CD4-positive, alpha-beta T cell treated with Interferon alpha-2 for 1 hour (primary cell): ENCODE measurements at regions not wholly inside any gene's neighbourhood (a gene's known extent, or its start where the extent isn't known, plus 50 kb on each side); places are given as distances from the start of the nearest gene placed in this dataset.

Source experiments
- DNase-seq, 2 donors: peaks; one replicate each; pipeline ENCODE4 v3.0.0-alpha.2; 2020 to 2022

- no peak for DNase-seq
Measured at GRCh38 chr22:27437570-27437969, 364.0 kb downstream of the MN1 start.

DNA sequence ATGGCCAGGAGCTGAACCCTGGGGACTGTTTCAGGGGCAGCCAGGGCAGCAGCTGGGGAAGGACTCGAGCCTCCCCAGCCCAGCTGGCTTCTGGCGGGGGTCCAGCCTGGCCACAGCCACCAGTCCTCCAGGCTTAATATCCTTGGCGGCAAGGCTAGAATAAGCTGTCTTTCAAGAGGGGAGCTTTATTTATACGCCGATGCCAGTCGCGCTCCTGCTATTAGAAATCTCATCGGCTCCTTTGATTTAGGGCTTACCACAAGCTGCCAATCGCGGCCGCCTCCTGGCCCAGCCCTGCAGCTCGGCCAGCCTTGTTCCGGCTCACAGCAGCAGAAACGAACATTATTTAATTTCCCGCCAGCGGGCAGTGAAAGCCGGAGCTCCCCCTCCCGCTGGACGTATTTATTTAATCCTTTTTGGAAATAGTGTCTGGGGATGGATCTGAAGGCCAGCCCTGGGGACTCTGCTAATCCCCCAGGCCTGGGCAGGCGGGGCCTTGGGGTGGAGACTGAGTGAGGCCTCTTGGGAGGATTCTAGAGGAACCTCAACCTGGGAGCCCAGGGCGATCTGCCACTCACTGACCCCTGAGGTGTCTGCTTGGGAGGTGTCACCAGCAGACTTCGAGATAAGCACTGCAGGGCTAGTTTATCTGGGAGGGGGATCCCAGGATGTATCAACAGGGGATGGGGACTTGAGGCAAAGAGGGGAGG is 363.1 kb downstream of the MN1 start:
- no peak for DNase-seq

DNA sequence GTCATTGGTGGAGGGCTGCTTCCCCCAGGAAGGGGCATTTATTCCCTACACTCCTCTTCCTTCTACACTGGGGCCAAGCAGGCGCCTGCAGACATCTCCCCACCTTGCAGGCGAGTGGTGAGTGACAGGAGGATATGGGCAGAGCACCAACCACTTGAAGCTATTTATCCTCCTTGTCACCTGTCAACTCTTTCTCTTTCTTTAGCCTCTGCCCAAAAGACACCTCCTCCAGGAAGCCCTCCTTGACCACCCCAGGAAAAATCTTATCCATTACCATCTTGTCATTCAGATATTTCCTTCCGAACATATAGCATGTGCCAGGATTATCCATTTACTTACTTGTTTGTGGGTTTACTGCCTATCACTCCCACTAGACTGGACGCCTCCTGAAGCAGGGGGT is 362.4 kb downstream of the MN1 start:
- DNase-seq: no peak

DNA sequence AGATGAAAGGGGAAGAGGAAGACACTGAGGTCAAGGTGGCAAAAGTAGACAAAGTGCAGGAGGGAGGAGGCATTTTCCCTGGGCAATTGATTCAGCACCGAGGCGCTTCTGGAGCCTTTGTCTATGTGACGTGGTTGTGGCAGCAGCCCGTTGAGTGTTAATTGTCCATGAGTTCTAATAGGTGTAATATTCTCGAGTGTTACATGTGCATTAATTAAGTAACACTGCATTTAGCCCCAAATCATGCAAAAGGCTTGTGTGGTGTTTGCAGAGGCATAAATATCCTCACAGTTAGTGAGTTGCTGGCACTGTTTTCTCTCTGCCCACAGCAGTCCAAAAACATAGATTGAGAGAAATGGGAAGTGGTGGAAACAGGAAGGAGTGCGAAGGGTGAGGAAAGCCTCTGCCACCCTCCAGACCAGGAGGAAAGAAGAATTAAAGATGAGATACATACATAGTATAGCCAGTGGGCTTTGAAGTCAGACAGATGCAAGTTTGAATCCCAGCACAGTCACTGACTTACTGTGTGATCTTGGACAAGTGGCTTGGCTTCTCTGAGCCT is 361.2 kb downstream of the MN1 start:
- DNase-seq: no peak

DNA sequence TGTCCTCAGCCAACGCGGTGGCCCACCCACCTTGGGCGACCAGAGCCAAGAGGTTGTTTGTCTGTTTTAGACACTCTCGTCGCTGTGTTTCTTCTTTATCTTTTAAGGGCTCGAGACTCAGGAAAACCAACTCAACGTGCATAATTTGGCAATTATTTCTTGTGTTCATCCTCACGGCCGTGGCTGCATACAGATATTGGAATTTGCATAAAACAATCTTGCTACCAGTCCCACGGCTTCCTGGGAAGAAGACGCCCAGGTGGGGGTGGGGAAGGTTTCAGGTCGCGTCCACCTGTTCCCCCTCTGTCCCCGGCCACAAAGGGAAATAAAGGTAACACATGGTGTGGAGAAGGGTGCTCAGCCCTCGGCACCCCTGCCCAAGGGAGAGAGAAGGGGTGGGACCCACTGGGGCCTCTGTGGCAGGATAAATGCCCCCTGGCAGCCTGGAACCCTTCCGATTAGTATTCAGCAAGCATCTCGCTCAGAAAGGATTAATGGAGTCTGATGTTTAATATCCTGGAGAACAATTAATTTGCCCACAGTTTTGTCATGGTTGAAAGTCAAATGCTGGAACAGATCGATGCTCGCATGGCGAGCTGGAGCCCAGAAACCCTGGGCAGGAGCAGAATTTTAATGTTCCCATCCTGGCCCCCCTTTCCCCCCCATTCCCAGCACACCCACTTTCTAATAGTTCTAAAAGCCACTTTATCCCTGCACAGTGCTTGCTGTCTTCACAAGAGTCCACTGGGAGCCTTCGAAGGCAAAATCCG is 359.7 kb downstream of the MN1 start:
- DNase-seq: no peak

GRCh38 chr22:27443306-27443705 is 358.2 kb downstream of the MN1 start:
- DNase-seq: no peak

GRCh38 chr22:27445881-27446280 is 355.7 kb downstream of the MN1 start:
- no peak for DNase-seq

- no peak for DNase-seq
Measured at GRCh38 chr22:27447289-27447688, 354.3 kb downstream of the MN1 start.

- no peak for DNase-seq
Measured at GRCh38 chr22:27450448-27450847, 351.1 kb downstream of the MN1 start.

- no peak for DNase-seq
Measured at GRCh38 chr22:27452245-27452644, 349.3 kb downstream of the MN1 start.

GRCh38 chr22:27452922-27453321 is 348.6 kb downstream of the MN1 start:
- DNase-seq: no peak

GRCh38 chr22:27453725-27454124 is 347.8 kb downstream of the MN1 start:
- DNase-seq: no peak

- DNase-seq: no peak
Measured at GRCh38 chr22:27454807-27455450, 346.6 kb downstream of the MN1 start.

GRCh38 chr22:27455526-27455925 is 346.0 kb downstream of the MN1 start:
- DNase-seq: no peak

- DNase-seq: no peak
Measured at GRCh38 chr22:27456696-27457503, 344.7 kb downstream of the MN1 start.

DNA sequence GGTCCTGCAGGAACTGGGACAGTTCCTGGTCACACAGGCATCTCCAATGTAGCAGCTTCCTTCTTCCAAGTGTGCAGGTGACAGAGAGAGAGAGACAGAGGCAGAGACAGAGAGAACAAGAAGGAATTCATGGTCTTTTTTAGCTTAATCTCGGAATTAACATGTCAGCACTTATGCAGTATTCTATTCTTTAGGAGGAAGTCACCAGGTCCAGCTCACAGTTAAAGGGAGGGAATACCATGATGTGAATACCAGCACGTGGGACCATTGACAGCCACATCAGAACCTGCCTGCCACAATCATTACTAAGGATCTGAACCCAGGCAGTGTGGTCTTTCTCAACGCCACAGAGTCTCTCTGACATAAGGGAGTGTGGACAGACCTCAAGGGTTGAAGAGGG is 341.6 kb downstream of the MN1 start:
- no peak for DNase-seq

DNA sequence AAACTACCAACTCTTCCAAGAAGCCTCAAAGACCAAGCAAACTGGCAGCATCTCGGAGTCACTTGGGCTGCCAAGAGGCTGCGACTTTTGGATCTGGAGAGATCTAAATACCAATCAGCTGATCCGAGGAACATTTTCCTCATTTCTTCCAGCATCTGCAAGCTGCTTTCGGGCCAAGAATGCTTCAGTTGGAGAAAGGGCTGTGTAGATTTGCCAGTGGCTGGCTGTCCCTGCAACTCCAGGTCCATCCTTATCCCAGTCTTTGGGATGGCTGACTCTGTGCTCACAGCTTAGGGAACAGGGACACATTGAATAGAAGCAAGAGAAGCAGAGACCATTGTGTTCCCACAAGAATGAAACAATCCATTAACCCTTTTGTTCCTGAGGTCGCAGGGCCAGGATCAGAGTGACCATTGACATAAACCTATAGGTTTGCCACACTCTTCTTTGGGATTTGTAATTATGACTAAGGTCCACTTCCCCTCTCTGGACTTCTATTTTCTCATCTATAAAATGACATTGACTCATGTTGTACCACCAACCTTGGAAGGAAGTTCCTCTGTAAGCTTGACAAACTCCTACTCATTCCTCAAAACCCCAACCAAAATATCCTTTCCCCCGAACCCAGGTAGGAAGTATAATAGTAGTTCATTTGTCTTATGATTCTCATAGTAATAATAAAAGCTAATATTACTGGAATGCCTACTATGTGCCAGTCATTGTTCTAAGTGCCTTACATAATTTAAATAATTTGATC is 340.8 kb downstream of the MN1 start:
- no peak for DNase-seq

GRCh38 chr22:27461470-27461869 is 340.1 kb downstream of the MN1 start:
- DNase-seq: no peak

DNA sequence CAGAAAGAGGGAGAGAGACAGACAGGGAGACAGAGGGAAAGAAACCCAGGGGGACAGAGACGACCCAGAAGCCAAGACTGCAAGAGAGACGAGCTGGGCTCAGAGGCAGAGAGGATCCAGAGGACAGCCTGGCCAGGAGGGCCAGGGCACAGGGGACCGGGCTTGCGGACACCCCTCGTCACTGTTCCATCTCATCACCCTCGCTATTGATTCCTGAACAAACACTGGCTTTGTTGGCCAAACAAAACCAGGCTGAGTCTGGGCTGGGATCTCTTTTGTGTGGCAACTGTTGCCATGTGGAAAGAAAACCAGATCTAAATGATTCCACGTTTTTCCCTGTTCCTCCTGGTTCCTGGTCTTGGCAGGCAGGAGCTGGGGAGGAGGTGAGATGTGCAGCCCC is 339.4 kb downstream of the MN1 start:
- no peak for DNase-seq

GRCh38 chr22:27463121-27463660 is 338.4 kb downstream of the MN1 start:
- no peak for DNase-seq

DNA sequence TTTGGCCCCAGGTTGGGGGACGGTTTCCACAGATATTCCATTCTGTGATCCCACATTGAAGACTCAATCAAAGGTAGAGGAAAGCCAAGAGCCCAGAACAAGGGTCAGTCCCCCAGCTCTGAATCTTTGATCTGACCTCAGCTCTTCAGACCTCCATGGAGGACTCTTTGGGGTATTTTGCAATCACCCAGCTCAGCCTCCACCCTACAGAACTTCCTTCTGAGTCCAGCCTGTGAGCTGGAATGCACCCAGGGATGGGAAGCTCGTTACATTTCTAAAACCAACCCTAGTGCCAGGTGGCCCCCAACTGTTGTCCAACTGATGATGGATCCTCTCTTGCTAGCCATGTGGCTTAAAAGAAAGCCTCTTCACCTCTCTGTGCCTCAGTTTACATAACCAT is 335.3 kb downstream of the MN1 start:
- DNase-seq: no peak
